HG02642 (cell line): ENCODE measurements at regions not wholly inside any gene's neighbourhood (a gene's known extent, or its start where the extent isn't known, plus 50 kb on each side); places are given as distances from the start of the nearest gene placed in this dataset.

Experiments used
- ATAC-seq: cut with Tn5 transposase; IDR thresholded peaks from one replicate; pipeline ENCODE4 v1.9.1; 2021; ENCODE audit warnings: mild to moderate bottlenecking; ENCODE audit not compliant: unreplicated experiment, poor library complexity

GRCh38 chr6:44062771-44063560 lies 64.3 kb downstream of the MRPL14 start:
- no peak for ATAC-seq

- ATAC-seq: no peak
These were observed 65.0 kb downstream of the MRPL14 start for GRCh38 chr6:44062105-44062770.

GRCh38 chr6:44061375-44062104 lies 65.7 kb downstream of the MRPL14 start:
- no peak for ATAC-seq

- no peak for ATAC-seq
These were observed 66.5 kb downstream of the MRPL14 start for GRCh38 chr6:44060612-44061374.

GRCh38 chr6:44059359-44060346 lies 67.6 kb downstream of the MRPL14 start:
- no peak for ATAC-seq

GRCh38 chr6:44058617-44059358 lies 68.5 kb downstream of the MRPL14 start:
- peak; percentile 56 for ATAC-seq

- no peak for ATAC-seq
These were observed 69.2 kb downstream of the MRPL14 start for GRCh38 chr6:44057931-44058616.

- no peak for ATAC-seq
These were observed 69.9 kb downstream of the MRPL14 start for GRCh38 chr6:44057238-44057930.

GRCh38 chr6:44056392-44057237 lies 70.6 kb downstream of the MRPL14 start:
- no peak for ATAC-seq

GRCh38 chr6:44054721-44055559 lies 72.3 kb downstream of the MRPL14 start:
- ATAC-seq: no peak

GRCh38 chr6:44053760-44054556 lies 73.3 kb downstream of the MRPL14 start:
- no peak for ATAC-seq

- no peak for ATAC-seq
These were observed 74.0 kb downstream of the MRPL14 start for GRCh38 chr6:44053106-44053756.

GRCh38 chr6:44052419-44053023 lies 74.7 kb downstream of the MRPL14 start:
- ATAC-seq: no peak

- ATAC-seq: no peak
These were observed 75.7 kb downstream of the MRPL14 start for GRCh38 chr6:44051515-44051914.
